CD14-positive monocyte (primary cell): ENCODE measurements at regions not wholly inside any gene's neighbourhood (a gene's known extent, or its start where the extent isn't known, plus 50 kb on each side); places are given as distances from the start of the nearest gene placed in this dataset.

Source experiments
- DNase-seq, 3 donors: peaks; one replicate each; pipeline ENCODE4 v3.0.0-alpha.2; 2011 to 2022
- H2AFZ ChIP-seq: 2 replicates; pipeline ENCODE4 v1.6.0; 2012; ENCODE audit warnings: mild to moderate bottlenecking, low read depth, low read length, inconsistent platforms; ENCODE audit not compliant: insufficient read depth, poor library complexity, severe bottlenecking
- H3K27ac ChIP-seq, 2 donors: 1 replicate in 1 of 2; 2 replicates in 1 of 2; pipeline ENCODE4 v1.5.1; 2012 to 2013; ENCODE audit warnings: low read length in 2 of 2, control low read depth in 1 of 2, inconsistent platforms in 1 of 2, low read depth in 1 of 2, mild to moderate bottlenecking in 1 of 2
- H3K27me3 ChIP-seq, 2 donors: one replicate each; pipeline versions ENCODE4 v1.6.0 to v1.6.1; 2011 to 2013; ENCODE audit warnings: low read length in 2 of 2; ENCODE audit not compliant: control insufficient read depth in 2 of 2, insufficient read depth in 2 of 2
- H3K36me3 ChIP-seq, 2 donors: replicated peaks in 1 of 2; 1 replicate in 1 of 2; 2 replicates in 1 of 2; pipeline versions ENCODE4 v1.5.1 to v1.6.1; 2012 to 2013; ENCODE audit warnings: low read length in 2 of 2, control low read depth in 1 of 2, inconsistent platforms in 1 of 2, mild to moderate bottlenecking in 1 of 2; ENCODE audit not compliant: insufficient read depth in 2 of 2, control insufficient read depth in 1 of 2
- H3K4me1 ChIP-seq, 2 donors: 1 replicate in 1 of 2; 2 replicates in 1 of 2; pipeline versions ENCODE4 v1.5.1 to v1.6.1; 2012 to 2013; ENCODE audit warnings: low read length in 2 of 2, control low read depth in 1 of 2, inconsistent platforms in 1 of 2, mild to moderate bottlenecking in 1 of 2, moderate library complexity in 1 of 2; ENCODE audit not compliant: insufficient read depth in 2 of 2, control insufficient read depth in 1 of 2
- H3K4me2 ChIP-seq: replicated peaks from 2 replicates; pipeline ENCODE3; 2012; ENCODE audit warnings: low read length, moderate library complexity, mild to moderate bottlenecking; ENCODE audit not compliant: poor library complexity, severe bottlenecking; ENCODE audit errors: extremely low read depth
- H3K4me3 ChIP-seq, 3 experiments: fragments of 200-600 bp in 1 of 3; sonication (generic) in 1 of 3; replicated peaks in 1 of 3; 1 replicate in 2 of 3; 2 replicates in 1 of 3; pipeline ENCODE4 v1.5.1; 2011 to 2013; ENCODE audit warnings: low read length in 3 of 3, mild to moderate bottlenecking in 3 of 3, control low read depth in 2 of 3, low read depth in 2 of 3, inconsistent platforms in 1 of 3, moderate library complexity in 1 of 3
- H3K79me2 ChIP-seq: 2 replicates; pipeline ENCODE4 v1.6.0; 2012; ENCODE audit warnings: mild to moderate bottlenecking, control low read depth, inconsistent platforms, low read length, moderate library complexity; ENCODE audit not compliant: insufficient read depth
- H3K9ac ChIP-seq: 2 replicates; pipeline ENCODE4 v1.6.0; 2017; ENCODE audit warnings: low read length, mild to moderate bottlenecking; ENCODE audit not compliant: insufficient read depth, poor library complexity, severe bottlenecking
- H3K9me3 ChIP-seq, 2 donors: replicated peaks in 1 of 2; 1 replicate in 1 of 2; 2 replicates in 1 of 2; pipeline versions ENCODE4 v1.5.1 to v1.6.1; 2012 to 2013; ENCODE audit warnings: low read length in 2 of 2, control low read depth in 1 of 2; ENCODE audit not compliant: control insufficient read depth in 1 of 2, insufficient read depth in 1 of 2
- H4K20me1 ChIP-seq: 2 replicates; pipeline ENCODE4 v1.6.0; 2012; ENCODE audit warnings: mild to moderate bottlenecking, low read length, control low read depth, moderate library complexity; ENCODE audit not compliant: insufficient read depth
- H3K27ac Mint-ChIP-seq, 7 donors: one replicate each; pipeline ENCODE4 v1.8.0; 2020; ENCODE audit warnings: mild to moderate bottlenecking in 7 of 7, mixed read lengths in 7 of 7, moderate library complexity in 6 of 7, inconsistent platforms in 2 of 7
- H3K27me3 Mint-ChIP-seq, 3 donors: one replicate each; pipeline ENCODE4 v1.8.0; 2021 to 2022; ENCODE audit warnings: low read depth in 3 of 3, mild to moderate bottlenecking in 3 of 3, mixed read lengths in 3 of 3, moderate library complexity in 3 of 3, inconsistent platforms in 1 of 3
- H3K36me3 Mint-ChIP-seq, 2 donors: one replicate each; pipeline ENCODE4 v1.8.0; 2020; ENCODE audit warnings: mixed read lengths in 2 of 2, inconsistent platforms in 1 of 2, mild to moderate bottlenecking in 1 of 2
- H3K4me1 Mint-ChIP-seq: one replicate; pipeline ENCODE4 v1.8.0; 2020; ENCODE audit warnings: mild to moderate bottlenecking, mixed read lengths
- H3K4me3 Mint-ChIP-seq, 2 donors: one replicate each; pipeline ENCODE4 v1.8.0; 2020; ENCODE audit warnings: mild to moderate bottlenecking in 2 of 2, mixed read lengths in 2 of 2, moderate library complexity in 1 of 2
- H3K9me3 Mint-ChIP-seq, 7 donors: one replicate each; pipeline ENCODE4 v1.8.0; 2020 to 2022; ENCODE audit warnings: mixed read lengths in 7 of 7, mild to moderate bottlenecking in 6 of 7, moderate library complexity in 6 of 7, inconsistent platforms in 2 of 7
- WGBS: methylation state at CpG from one replicate; pipeline ENCODE4 v1.1.5; 2013; ENCODE audit warnings: missing lambda C conversion rate; ENCODE audit not compliant: insufficient coverage; 5-methylcytosine and 5-hydroxymethylcytosine counted together
- intact Hi-C, 2 donors: fragments of 100-400 bp; cut with micrococcal nuclease; formaldehyde crosslinking; loops; one replicate each; pipeline versions ENCODE4 v1.15.0 to v1.15.1; 2023
- TF ChIP-seq, protein P1 (sequence below): fragments of 200-600 bp; IDR thresholded peaks from one replicate; pipeline ENCODE4 v1.8.0; 2022; ENCODE audit warnings: antibody characterized with exemption, mild to moderate bottlenecking

DNA sequence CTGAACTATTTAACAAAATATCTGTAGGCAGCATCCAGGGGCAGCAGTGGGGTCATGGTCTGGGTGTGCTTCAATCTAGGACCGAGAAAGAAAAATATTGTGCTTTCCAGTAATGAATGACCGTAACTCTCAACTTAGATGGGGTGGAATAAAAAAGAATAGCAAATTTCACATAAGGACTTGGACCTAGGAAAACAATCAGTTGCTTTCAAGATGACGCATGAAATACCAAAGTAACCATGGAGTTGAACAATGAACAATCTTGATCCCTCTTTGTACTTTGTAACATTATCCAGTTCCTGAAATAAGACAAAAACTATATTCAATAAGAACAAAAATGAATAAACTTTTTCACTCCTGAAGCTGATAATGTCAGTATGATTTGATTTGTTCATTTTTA is 167.1 kb downstream of the C7orf25 start:
- Mint-ChIP-seq H3K4me1 (no peaks in the 10 kb centered on the region), H3K4me3 (no peak overlapping the region), H3K27me3 (no peaks in the 10 kb centered on the region), H3K27ac (no peak overlapping the region), H3K9me3 (peaks cover 0 to 9% (median 6%) of the 10 kb centered on the region in 7 donors), H3K36me3 (no peaks in the 10 kb centered on the region)
- no peaks in the 10 kb centered on the region for H4K20me1 ChIP-seq
- WGBS: no CpG with 5 or more reads among the region's 3 CpGs
- no peak overlapping the region for H2AFZ ChIP-seq
- H3K27ac ChIP-seq: no peak overlapping the region
- no peak overlapping the region for H3K9ac ChIP-seq
- intact Hi-C loops: no loop called here
- DNase-seq: no peak
- H3K36me3 ChIP-seq: no peaks in the 10 kb centered on the region
- TF ChIP-seq, protein P1, sequence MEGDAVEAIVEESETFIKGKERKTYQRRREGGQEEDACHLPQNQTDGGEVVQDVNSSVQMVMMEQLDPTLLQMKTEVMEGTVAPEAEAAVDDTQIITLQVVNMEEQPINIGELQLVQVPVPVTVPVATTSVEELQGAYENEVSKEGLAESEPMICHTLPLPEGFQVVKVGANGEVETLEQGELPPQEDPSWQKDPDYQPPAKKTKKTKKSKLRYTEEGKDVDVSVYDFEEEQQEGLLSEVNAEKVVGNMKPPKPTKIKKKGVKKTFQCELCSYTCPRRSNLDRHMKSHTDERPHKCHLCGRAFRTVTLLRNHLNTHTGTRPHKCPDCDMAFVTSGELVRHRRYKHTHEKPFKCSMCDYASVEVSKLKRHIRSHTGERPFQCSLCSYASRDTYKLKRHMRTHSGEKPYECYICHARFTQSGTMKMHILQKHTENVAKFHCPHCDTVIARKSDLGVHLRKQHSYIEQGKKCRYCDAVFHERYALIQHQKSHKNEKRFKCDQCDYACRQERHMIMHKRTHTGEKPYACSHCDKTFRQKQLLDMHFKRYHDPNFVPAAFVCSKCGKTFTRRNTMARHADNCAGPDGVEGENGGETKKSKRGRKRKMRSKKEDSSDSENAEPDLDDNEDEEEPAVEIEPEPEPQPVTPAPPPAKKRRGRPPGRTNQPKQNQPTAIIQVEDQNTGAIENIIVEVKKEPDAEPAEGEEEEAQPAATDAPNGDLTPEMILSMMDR: no peak
- H3K4me2 ChIP-seq: no peak overlapping the region
- H3K4me3 ChIP-seq: no peak overlapping the region
- no peaks in the 10 kb centered on the region for H3K4me1 ChIP-seq
- no peaks in the 10 kb centered on the region for H3K9me3 ChIP-seq
- no peaks in the 10 kb centered on the region for H3K27me3 ChIP-seq
- H3K79me2 ChIP-seq: no peaks in the 10 kb centered on the region

DNA sequence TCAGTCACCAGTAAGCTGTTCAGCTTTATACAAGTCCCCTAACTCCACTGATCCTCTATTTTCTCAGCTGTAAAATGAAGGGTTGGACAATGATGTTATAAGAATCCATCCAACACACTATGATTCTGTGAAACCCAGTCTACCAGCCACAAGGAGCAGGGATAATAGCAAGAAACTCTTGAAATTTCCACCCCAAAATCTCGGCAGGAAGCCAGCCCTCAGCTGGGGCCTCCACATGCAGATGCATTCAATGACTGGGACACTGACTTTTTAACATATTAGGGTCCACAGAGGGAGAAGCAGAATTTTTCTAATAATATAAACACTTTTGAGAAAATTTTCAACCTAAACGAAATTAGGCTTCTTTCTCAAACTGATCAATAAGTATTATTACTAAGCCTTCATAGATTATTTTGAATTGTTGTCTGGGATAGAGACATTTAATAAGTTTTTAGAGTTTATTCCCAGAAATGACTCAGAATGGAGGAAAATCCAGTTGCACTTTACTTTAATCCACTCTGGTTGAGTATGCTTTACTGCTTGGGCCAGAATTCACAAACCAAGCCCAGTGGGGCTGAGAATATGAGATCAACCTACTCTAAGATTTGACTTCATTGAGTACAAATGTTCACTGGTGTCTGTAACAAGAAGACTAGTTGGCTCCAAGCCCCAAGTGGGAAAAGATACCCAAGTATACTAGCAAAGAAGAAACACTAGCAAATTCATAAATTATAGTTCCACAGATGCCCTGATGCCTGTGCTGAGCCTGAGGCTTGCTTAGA is 168.6 kb downstream of the C7orf25 start:
- WGBS: 80% methylated on average over 1 of the region's 2 CpGs
- Histone ChIP-seq H3K27ac (no peak overlapping the region), H3K36me3 (no peaks in the 10 kb centered on the region), H3K79me2 (no peaks in the 10 kb centered on the region), H2AFZ (no peak overlapping the region), H3K9ac (no peak overlapping the region), H3K4me1 (no peaks in the 10 kb centered on the region), H3K4me2 (no peak overlapping the region), H4K20me1 (no peaks in the 10 kb centered on the region), H3K27me3 (no peaks in the 10 kb centered on the region), H3K4me3 (no peak overlapping the region), H3K9me3 (no peaks in the 10 kb centered on the region)
- Mint-ChIP-seq H3K36me3 (no peaks in the 10 kb centered on the region), H3K4me3 (no peak overlapping the region), H3K27ac (no peak overlapping the region), H3K27me3 (no peaks in the 10 kb centered on the region), H3K4me1 (no peaks in the 10 kb centered on the region), H3K9me3 (peaks cover 0 to 8% (median 6%) of the 10 kb centered on the region in 7 donors)
- no peak for DNase-seq
- TF ChIP-seq, protein P1: no peak
- intact Hi-C loops: no loop called here
